Right renal pelvis (tissue), 4 donors: ENCODE measurements at regions not wholly inside any gene's neighbourhood (a gene's known extent, or its start where the extent isn't known, plus 50 kb on each side); places are given as distances from the start of the nearest gene placed in this dataset.

Experiments
- DNase-seq, 4 donors: peaks; one replicate each; pipeline ENCODE4 v3.0.0-alpha.2; 2013; ENCODE audit warnings: low read depth in 4 of 4, low spot score in 3 of 4, missing footprints in 1 of 4

DNA sequence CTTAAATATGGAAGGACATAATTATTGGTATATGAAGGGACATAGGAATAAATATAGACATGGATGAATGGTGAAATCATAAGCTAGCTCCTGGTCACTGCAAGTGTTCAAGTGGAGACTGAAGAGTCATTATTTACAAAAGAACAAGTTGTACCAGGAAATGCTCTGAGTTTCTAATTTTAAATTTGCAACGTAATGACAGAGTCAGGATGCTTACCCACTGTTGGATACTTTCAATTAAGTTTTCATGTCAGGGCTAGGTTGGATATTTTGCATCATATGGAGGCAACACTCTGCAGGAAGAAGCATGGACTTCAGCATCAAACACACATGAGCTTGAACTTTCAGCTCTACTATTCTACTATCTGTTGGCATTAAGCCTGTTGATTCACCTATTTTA lies 499.6 kb upstream of the C1orf87 start:
- DNase-seq = no peak

DNA sequence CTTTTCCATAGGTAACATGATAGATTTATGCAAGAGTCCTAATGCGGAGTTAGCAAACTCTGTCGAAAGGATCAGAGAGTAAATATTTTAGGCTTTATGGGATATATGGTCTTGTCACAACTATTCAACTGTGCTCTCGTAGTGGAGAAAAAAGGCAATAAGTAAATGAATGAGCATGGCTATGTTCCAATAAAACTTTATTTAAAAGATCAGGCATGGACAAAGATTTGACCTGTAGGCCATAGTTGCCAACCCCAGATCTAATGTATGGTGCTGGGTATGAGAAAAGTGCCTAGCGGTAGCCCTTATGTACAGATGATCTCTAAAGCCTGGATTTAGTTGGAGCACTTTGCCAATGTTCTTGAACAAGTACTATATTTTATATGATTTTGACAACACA lies 498.8 kb upstream of the C1orf87 start:
- no peak for DNase-seq

DNA sequence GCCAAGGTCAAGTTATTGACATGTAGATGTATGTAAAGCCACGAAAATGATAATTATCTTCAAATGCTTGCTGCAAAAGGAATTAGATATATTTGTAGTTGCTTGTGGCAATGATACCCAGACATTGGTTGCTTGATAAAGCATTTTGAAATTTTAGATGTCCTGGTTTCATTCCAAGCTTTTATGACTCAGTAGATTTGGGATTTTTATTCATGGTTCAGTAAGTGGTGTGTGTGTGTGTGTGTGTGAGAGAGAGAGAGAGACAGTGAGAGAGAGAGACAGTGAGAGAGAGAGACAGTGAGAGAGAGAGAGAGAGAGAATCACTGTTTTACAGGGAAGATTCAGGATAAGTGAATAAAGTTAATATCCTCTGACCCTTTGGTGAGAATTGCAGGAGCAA lies 498.2 kb upstream of the C1orf87 start:
- no peak for DNase-seq

DNA sequence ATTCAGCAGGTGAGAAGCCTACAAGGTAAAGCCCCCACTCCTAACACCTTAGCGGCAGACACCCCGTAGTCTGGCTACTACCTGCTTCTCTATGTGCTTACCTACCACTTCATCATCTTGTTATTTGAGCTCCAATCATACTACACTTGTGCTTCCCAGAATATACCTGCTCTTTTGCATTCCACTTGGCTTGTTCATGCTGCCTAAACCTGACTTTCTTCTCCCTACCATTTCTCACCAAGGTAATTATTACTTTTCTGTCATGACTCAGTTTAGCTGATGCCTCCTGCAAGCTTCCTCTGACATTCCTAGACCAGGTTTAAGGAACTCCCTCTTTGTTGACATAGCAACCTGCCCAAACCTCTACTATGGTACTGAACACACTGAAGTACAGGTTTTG lies 495.6 kb upstream of the C1orf87 start:
- no peak for DNase-seq

DNA sequence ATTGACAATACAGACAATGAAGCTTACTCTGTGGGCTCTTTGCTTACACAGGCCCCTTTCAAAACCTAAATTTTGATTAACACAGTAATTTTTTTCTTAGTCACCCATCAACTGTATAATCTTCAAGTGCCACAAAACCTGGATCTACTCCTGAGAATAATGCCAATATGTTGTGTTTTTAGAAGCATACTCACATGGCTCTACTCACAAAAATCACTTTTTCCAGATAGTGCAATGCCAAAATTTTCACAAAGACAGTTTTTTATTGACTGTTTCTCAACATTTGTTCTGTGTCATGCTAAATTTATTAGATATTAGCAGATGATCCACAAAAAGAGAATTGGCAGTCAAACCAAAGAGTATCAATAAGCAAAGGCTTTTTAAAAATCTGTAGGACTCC lies 493.7 kb upstream of the C1orf87 start:
- DNase-seq = no peak

DNA sequence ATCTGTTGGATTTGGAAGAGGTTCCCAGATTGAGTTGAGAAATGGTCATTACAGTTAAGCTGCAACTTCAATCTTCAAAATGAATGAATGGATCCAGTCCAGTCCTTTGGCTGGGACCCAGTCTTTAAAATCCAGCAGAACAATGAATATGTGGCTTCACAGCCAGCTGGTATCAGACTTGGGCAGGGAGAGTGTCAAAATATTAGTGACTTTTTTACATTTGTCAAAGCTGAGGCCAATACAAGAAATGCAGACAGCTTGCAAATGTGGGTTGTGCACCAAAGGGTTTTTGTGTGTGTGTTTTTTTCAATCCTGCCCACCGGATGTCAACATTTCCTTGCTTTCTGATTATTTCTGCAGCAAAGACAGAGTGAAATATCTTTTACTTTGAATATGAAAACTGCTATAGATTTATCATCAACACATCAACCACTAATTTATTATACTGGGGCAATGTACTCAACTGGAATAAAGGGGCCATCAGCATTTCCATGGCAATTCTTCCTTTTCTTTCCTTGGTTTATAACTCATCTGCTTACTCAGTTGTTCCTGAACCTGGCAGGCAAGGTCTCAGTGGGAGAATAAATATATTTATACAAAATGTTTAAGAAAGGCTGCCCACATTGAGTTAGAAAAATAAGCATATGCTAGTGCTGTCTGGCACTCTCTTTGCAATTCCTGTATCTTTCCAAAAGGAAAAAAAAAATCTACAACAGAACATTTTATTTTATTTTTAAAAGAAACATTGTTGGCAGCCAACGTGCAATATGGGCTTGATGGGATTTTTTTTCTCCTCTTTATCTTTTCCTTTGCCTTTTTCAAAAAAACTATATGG lies 491.6 kb upstream of the C1orf87 start:
- no peak for DNase-seq

DNA sequence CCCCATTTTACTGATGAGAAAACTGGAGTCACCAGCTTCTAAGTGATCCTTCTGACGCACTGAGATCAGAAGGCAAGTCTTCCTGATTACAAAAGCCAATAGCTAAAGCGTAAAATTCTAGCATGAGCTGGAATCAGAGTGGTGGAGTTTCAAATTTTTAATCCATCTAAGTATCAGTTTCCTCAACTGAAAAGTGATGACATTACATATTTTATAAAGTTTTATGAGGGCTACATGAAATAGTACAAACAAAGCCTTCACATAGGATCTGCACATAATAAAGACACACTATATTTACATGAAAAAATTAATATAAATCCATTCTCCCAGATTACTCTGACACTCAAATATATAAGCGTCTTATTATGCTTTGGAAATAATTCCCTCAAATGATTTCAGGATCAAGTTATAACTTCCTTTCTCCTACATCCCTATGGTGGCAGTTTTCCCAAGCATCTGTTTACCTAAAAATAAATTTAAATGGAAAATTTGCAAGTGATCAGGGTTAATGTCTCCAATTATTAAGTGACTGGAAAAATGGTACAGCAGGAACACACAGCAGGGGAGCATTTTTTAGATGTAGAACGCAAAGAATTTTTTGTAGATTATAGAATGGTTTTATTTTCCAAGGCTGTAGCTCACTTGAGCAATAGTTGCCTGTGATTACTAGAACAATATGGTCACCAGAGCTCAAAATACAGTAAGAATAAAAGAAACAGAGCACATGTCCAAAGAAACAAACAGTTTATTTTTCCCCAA lies 490.4 kb upstream of the C1orf87 start:
- no peak for DNase-seq

DNA sequence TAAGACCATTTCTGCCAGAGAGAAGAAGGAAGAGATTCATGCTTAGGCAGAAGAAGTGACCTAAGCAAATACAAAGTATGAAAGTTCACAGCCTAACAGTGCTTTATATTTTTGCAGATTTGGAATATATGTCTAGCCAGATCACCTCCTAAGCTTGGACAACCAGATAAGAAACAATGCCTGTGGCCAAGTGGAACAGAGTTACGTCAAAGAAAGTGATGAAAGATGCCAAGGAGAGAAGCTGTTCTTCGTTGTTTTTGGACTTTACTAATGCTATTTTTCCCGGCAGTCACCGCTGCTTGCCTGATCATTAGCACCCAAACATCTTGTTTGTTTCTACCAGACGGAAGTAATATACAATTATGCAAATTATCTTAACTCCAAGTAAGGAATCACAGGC lies 489.2 kb upstream of the C1orf87 start:
- no peak for DNase-seq

DNA sequence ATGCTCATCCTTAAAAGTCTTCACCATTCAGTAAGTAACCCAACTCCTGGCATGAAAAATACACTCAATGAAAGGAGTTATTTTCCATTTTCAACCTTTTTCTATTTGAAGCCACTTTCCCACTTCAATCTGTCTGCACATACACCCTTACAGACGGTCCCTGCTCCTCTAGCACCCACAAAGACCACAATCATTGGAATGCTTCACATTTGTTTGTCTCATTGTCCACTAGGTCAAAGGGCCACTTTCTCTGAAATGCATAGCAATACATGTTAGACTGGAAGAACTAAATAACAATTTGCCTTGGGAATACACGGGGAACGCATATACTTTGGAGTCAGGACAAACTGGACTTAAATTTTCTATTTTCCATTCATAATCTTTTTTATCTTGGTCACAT lies 487.1 kb upstream of the C1orf87 start:
- no peak for DNase-seq

DNA sequence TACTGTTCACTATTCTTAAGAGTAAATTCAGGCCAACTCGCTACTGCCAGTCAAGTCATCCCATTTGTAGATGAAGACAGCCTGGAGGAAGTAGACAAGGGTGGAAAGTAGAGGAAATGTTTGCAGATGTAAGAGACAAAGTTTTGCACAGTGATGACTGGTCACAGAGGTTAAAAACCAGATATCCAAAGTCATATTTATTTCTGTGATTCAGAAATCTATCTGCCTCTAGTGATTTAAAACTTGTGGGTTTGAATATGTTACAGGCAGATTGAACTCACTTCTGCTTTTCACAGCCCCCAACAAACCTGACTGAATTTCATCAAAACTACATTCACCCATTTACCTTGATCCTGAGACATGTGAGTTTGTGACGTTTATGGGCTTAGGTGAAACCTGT lies 484.7 kb upstream of the C1orf87 start:
- DNase-seq = no peak

DNA sequence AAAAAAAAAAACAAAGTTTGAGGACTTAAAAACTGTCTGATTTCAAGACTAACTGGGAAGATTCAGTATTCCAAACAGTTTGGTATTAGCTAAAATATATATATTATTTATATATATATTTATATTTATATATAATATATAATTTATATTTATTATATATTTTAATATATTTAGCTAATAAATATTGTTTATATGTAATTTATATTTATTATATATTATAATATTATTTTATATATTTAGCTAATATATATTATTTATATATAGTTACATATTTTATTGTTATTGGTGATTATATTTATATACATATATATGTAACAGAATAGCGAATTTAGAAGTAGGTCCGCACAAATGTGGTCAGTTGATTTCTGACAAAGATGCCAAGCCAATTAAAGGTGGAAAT lies 480.2 kb upstream of the C1orf87 start:
- DNase-seq = no peak

DNA sequence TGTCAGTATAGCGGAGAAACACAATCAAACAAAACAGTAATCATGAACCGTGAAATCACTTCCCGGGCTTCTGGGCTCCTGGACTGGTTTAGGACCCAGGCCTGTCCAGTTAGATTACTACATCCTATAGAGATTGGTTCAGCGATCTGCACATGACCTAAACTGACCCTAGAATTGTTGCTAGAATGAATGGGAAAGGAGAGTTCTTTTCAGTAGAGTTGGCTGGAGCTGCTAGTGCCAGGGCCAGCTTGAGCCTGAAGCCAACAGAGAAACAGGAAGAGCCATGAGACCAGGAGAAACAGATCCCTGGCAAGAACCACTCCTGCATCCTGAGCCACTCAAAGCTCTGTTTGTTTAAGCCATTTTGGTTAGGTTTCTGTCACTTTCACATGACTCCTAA lies 474.3 kb upstream of the C1orf87 start:
- DNase-seq = no peak

DNA sequence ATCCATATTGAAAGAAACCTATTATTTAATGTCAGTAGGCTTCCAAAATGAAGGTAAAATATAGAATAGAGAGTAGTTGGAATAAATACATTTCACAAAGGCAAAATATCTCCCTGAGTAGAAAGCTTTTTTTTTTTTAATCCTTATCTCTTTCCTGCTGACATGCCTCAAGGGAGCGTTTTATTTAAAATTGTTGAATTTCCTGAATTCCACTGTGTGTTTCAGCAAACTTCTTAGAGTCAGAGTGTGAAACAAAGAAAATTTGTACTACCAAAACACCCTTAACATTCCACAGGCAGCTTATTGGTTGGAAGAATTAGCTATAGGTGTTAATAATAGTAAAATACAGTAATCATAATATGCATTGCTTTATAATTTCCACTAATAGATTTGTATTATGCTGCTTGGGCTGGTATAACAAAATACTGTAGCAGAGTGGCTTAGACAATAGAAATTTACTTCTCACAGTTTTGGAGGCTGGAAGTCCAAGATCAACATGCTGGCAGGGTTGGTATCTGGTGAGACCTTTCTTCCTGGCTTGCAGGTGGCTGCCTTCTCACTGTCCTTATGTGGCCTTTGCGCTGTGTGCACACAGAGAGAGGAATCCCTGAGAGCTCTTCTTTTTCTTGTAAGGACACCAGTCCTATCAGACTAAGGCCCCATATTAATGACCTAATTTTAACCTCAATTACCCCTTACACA lies 468.4 kb upstream of the C1orf87 start:
- DNase-seq = no peak

DNA sequence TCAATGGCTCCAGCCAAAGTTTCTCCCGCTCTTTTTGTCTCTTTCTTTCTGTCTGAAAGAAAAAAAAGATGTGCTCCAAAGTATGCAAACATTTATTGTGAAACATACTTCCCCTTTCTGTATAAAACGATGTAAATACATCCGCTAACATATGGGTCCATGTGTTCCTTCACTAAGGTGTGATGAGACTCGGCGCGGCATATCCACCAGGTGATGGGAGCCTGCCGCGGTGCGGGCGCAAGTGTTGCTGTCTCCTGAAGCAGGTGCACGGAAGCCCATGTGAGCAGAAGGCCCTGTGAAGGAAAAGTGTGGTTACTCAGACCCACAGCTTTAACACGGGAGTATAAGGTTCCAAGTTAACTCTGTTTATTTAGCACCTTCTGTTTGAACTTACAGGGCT lies 466.6 kb upstream of the C1orf87 start:
- no peak for DNase-seq

DNA sequence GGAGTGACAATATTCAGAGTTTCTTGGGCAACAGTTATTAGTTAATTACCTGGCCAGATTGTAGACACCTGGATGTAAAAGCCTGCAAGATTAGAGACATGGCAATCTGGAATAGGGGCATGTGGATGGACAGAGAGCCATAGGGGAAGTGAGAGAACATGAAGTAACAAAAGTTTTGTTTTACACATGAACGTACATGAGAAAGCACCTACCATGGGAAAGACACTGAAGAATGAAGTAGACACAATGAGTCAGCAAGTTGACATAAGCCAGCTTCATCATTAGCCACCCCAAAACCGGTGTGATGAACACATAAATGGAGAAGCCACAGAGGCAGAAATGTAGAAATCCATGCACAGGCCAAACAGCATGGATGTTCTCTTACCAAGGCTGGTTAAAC lies 462.1 kb upstream of the C1orf87 start:
- DNase-seq = no peak

DNA sequence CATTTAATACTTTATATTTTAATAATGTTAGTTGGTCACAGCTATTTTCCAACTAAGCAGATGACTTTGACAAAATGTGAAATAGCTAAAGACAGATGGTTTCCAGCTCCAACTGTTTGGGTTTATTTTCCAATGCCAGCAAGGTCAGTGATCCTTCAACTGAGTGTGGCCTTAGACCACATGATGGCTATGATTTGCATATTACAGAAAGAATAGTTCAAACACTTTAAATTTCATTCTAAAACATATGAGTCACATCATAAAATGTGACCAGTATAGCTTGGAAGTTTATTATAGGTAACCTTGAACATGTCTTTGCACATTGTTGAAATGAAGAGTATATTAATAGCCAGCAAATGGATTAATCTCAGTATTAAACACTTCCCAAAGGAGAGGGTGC lies 454.0 kb upstream of the C1orf87 start:
- no peak for DNase-seq

DNA sequence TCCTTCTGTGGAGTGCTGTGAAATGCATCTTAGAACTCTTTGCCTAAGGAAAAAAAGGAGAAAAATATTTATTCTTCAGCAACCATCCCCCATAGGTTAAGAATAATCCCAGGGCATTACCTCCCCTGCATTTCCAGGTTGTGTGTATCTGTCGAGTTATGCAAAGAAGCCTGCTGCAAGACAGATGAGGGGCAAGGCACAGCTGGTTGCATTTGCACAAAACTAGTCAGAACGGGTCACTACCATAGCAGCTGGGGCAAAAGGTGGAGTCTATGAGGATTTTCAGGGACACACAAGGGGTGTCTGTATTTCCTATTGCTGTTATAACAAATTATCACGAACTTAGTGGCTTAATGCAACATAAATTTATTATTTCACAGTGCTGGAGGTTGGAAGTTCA lies 443.4 kb upstream of the C1orf87 start:
- DNase-seq = no peak

DNA sequence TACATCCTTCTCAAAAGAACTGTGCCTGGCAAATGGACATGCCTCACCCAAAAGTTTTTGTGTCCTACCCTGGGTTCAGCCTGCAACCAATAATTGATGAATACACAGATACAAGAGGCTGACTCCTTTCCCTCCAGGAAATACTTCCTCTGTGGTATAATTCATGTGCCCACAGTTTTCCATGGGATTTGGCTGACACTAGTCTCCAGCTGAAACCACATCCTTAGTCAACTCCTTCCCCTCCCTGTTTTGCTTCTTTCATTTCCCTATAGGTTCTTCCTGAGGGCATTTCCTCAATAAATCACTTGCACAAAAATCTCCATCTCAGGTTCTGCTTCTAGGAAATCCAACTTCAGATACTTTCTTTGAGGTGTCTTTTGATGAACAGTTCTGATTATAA lies 436.6 kb upstream of the C1orf87 start:
- DNase-seq = no peak

DNA sequence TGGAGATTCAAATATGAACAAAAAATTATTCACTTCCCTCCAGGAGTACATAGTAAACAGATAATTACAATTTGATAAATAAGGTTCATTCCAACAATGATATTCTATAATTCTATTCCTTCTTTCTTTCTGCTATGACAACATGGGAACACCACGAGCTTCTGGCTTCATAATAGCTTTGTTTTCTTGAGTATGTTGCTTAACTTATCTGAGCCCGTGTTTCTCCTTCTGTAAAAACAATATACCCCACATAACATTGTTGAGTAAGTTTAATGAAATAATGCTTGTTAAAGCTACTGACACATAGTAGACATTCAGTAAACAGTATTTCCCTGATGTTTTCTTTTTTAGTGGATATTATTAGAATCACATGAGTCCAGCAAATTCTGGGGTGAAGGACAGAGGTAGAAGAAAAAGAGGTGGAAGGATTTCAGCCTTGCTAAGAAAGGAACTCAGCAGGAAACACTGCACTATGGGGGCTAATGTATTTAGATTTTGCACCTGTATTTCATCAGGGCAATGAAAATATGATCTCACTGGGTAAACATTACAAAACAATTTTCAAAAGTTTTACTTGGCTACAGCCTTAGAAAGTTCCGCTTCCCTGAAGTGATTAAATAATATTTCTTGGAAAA lies 430.8 kb upstream of the C1orf87 start:
- DNase-seq = no peak

DNA sequence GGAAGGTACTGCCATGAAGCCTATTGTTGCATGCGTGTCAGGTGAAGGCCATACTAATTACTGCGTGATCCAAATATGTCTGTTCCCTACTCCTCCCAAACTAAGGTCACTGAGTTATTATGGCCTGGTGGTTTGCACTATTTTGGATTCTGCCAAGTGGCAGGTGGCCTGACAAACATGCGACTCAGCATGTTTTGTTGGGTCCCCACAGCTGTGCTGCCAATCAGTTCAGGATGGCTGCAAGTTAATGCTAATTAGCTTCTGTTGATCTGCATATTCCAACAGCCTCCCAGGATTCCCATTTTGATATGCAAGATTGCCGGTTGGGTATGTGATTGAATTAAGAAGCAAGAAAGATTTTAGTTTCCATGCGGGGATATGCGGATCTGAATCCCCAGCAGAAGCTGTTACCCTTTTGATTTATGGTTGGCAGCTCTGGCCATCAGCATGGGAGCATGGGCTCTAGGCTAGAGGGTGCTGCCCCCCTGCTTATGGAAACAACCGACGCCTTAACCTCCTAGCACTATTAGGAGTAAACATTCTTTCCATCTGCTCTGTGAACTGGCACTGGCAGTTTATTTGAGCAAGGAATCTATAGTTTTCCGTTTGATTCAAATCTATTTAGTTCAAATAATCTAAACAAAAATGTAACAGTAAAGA lies 429.8 kb upstream of the C1orf87 start:
- DNase-seq = no peak

DNA sequence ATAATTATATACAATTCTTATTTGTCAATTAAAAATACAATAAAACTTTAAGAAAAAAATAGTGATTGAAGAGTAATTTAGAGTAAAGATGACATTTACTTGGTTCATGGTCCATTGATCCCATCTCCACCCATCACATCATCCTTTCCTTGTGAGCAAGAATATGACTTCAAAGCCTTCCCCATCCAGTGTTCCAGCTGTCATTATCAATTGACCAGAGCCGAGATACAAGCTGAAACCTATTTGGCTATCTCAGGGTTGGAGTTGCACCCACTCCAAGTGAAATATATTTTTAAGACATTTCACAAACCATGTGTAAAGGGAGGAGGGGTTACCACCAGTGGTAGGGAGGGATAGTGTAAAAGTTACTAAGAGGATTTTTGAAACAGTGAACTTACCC lies 428.9 kb upstream of the C1orf87 start:
- DNase-seq = no peak
